ENCODE measurements at regions not wholly inside any gene's neighbourhood (a gene's known extent, or its start where the extent isn't known, plus 50 kb on each side); places are given as distances from the start of the nearest gene placed in this dataset.

DNA sequence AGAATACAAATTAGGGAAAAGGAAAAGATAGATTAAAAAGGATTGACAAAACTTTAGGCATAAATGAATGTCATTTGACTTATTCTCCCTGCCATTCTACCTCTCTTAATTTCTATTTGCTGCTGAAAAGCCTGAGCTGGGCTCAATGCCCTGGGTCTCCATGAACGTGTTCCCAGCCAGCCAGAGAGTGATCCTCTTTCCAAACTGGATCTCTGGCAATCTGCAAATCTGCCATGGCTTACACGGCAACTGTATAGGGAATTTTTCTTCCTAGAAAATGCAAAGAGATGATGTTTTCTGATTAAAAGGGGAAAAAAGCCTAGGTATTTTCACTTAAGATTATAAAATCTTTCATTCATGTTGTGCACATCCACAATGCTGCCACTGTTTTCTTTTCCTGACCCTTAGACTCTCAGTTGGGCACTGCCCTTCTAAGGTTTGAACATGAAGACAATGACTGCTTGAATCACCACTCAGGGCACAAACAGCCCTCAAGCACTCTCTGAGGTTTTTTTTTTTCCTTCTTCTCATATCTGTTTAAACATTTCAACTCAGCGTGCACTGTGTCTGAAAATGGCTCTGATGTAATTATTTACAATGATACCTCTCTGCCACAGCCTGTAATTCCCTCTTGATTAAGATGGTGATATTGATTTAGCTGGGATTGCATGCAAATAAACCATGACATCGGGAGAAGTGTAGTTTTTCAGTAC is 60.3 kb downstream of the DACT1 start:
- DNase-seq, result no peak

DNA sequence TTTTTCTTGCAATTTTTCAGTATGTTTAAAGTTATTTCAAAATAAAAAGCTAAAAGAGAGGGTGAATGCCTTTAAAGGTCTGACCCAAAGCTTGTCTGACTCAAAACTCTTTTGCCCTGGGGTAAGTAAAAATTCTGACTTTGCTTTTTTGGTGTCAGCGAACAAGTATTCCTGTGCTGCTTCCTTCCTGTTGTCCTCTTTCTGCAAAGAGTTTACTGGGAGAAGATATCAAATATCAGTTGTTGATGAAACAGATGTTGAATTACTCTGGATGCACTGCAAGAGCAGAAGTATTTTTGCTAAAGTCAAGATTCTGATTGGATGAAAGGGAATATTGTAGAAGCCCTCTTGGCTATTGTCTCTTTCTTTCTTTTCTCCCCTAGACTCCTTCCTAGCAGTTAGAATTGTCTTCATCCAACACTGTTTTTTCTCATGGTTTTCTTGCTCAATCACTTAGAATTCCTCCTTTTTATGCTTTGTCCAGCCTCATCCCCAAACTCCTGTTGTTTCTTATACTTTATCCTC is 62.0 kb downstream of the DACT1 start:
- DNase-seq, result no peak

DNA sequence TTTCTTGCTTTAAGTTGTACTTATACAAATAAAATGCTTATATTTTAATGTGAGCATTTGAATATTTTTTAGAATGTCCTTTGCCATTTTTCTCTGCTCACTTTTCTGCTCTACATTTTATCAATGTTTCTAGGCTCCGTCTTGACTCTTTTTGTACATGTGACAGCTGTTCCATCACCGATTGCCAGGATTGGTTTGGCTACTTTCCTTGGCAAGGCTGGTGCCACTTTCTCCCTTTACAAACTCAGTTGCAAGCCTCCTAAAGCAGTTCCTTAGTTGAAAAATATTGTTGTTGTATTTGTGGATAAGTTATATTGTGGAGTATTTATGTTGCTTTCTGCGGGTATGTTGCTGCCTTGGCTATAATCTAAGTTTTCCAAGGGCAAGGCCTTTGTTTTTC is 63.4 kb downstream of the DACT1 start:
- no peak for DNase-seq

DNA sequence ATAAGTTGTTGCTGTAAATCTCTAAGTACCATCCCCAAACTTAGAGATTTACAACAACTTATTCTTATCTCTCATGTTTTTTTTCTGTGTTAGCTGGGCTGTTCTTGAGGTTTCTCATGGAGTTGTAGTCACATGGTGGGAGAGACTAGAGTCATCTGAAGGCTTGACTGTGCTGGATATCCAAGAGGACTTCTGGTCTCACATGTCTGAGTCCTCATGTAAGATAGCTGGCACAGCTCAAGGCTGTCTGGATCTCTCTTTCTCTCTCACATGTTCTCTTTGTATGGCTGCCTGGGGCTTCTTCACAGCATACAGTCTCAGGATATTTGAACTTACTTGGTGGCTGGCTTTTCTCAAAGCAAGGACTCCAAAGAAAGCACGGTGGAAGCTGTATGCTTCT is 63.8 kb downstream of the DACT1 start:
- DNase-seq, result no peak

DNA sequence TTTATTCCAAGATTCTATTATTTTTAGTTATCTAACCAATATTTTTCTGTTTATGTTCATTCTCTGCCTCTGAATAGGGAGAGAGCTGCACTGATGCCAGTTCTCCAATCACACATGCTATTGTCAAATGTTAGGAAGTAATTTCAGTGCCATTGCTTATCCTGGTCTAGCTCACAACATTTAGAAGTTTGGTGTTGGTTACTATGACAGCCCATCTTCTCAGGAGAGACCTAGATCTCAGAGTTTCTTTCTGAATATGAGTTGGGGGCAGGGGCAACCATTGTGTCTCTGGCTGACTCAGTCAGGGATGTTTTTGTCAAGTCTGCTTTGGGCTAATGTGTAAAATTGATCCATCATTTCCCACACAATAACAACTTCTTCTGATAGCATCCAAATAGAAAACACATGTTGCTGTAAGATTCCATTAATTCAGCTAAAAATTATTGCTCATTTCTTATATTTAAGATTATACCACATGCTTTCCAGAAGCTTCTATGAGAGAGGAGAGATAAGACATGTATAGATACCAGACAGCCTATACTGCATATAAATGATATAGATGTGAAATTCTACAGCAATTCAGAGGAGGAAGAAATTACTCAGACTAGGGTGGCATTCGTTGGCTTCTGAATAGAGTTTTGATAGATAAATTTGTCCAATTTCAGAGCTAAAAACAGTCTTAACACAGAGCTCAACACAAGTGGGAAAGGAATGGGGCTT is 64.8 kb downstream of the DACT1 start:
- DNase-seq, result no peak

DNA sequence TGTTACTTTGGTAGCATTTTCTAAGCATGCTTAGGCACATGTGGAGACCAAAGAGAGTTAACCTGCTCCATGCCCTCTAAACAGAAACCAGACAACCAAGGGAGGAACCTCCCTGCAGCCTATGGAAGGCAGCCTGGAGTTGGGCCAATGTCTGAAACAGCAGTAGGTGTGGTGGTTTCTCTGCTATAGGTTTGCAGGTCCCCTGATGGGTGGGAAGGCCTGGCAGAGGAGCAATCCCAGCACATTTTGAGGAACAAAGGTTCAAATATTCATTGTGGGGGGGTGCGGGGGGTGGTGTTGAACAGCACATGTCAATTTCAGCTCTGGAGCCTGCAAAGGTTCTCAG is 65.4 kb downstream of the DACT1 start:
- DNase-seq, result no peak

DNA sequence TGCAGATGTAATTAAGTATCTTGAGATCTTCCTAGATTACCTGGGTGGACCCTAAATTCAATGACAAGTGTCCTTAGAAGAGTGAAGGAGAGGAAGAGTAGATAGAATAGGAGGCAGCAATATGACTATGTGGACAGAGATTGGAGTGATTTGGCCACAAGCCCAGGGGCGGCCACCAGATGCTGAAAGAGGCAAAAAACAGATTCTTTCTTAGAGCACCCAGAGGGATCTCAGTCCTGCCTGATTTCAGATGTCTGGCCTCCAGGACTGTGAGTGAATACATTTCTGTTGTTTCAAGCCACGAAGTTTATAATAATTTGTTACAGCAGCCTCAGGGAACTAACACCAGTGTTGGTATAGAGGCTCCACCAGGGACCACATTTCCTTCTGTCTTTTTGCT is 67.3 kb downstream of the DACT1 start:
- no peak for DNase-seq

DNA sequence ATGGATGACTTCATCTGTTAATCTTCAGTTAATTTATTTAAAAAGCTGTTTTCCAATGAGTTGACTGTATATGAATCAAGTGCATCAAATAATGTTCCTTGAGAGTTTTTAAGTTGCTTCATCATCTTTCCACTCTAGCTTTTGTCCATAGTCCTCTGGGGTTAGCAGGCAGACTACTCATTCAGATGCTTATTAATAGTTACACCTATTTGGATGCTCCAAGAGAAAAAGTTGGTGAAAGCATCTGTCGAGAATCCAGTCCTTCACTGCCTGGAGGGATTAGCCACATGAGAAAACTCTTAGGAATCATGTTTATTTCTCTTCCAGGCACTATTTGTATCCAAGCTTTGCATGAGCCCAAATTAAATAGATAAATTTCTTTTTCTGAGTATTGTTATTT is 70.2 kb downstream of the DACT1 start:
- no peak for DNase-seq

DNA sequence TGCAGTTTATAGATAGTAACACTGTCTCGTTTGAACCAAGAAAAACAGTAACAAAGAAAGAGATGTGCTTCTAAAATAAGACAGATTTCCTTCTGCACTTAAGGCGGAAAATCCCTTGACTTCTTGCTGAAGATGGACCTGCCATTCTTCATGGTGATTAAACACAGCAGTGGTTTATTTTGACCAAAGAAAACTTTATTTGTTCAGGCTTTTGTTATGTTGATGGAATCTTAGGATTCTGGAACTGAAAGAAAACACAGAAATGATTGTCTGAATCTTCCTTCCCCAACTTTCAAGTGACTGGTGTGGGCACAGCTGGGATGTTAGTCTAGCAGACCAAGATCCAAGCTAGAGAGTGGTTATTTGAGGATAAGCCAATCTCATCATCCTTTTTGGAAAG is 72.2 kb downstream of the DACT1 start:
- DNase-seq, result no peak

DNA sequence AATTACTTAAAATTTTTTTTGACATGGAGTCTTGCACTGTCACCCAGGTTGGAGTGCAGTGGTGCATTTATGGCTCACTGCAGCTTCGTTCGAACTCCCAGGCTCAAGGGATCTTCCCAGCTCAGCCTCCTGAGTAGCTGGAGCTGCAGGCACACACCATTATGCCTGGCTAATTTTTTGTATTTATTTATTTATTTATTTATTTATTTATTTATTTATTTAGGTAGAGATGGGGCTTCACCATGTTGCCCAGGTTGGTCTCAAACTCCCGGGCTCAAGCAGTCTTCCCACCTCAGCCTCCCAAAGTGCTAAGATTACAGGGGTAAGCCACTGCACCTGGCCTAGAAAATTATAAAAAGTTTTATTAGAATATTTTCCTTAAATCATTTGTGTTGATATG is 73.6 kb downstream of the DACT1 start:
- no peak for DNase-seq

DNA sequence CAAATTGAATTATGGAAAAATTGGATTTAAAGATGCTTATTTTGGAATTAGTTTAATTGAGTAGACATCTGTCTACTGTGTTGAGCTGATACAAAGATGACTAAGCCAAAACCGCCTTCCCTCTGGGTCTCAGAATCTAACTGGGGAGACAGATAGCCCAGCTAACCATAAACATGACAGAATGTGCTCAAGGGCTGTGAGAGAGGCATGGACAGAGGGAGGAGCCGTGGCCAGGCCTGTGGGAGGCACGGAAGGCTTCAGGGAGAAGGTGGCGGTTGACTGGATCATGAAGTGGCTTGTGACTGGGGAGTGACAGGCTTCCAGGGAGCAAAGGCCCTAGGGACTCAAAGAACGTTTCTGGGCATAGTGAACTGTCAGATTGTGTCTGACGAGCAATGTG is 74.6 kb downstream of the DACT1 start:
- DNase-seq, result no peak

DNA sequence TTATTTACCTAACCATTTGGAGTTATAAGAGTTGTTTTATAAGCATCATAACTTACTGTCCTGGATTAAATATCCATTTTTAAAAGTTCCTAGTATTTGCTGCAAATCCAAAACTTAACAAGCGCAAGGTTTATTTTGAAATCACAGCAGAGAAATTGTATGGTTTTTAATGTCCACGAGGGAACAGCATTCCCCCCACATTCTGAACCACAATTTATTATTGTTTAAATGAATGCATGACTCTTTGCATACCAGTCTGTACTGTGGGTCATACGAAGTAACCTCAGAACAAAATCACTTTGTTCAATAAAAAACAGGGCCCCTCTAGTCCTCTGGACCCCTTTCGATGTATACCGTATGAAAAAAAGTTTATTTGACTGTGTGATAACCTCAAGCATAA is 75.9 kb downstream of the DACT1 start:
- DNase-seq, result no peak

DNA sequence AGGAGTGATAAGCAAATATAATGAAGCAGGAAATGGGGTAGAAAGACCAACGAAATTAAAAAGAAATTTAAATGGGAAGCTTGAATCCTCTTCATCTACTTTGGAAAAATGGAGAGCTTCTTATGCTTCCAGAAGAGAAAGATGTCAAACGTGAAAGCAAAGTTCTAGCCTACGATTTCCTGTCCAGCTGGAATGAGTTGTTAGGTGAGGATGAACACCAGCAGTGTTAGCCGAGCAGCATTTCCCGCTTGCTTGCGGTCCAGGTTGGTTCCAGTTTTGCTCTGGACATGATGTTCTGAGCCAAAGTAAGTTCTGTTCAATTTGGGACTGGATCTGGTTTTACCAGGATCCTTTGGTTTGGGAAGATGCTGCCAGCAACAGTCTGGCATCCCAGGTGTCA is 78.9 kb downstream of the DACT1 start:
- DNase-seq, result no peak

DNA sequence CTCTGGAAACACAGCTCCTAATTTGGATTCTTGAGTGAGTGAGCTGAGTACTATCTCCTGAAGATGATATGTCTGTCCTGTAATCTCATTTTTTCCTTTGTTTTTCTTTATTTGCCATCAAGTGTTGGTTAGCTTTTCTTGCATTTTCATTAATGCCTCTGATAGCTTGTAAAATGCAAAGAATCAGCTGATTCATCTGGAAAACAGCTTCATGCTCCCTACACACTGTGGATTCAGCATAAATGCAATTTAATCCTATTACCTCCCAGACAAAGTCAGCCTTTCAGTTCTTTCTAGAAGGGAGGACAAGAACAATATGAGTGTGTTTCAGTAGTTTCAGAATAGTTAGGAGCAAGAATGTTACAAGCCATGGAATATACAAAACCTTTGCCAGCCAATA is 79.4 kb downstream of the DACT1 start:
- DNase-seq, result no peak

DNA sequence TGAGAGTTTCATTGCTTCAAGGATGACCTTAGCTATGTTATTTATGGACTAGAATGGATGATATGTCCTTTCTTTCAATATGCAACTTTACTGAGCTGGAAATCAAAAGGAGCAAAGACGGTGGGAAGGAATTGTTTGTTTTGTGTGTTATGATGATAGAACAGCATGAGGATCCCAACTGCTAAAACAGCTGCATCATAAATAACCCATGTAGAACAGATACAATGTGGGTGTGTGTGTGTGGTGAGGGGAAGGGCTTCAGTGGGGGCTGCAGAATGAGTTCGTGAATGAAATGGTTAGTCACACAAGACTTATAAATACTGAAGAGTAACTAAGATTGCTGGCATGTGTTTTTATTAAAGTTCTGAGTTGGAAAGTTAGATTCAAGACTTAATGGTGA is 80.1 kb downstream of the DACT1 start:
- no peak for DNase-seq

DNA sequence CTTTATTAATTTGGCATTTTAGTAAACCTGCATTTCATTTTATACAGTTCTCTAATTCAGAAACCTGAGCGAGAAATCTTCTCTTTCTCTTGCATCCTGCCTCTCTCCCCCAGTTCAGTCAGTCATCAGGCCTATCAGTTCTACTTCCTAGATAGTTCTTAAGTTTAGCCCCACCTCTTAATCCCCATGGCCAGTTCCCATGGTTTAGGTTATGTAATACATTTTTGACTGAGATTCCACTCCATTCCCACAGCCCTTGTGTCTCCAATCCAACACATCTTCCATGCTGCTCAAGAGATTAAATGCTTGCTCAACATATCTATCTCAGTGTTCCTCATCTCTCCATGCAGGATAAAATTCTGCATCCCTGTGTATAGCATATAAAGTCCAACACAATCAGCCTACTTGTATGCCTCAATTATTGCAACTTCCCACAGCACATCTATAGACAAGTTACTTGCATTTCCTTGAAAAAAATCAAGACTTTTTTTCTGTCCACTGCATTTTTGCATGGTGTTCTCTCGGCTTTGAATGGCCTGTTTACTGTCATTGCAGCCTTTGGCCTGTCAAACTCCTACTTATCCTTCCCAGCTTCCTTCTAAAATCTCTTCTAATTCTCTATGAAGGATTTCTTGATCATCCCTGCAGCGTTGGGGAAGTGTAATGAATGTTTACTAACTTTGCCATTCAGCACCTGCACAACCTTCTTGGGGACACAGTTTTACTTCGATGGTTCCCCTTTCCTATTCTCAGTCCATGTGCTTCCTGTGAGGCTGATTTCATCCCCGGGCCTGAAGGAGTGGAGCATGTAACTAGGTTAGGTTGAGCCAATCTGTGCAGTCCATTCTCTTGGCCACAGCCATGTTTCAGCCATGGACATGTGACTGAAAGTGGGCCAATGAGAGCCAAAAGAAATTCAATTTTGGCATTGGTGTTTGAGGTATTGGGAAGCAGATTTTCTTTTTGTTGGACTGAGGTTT is 80.8 kb downstream of the DACT1 start:
- DNase-seq, result peak in 1 of 2 donors; percentile 6

DNA sequence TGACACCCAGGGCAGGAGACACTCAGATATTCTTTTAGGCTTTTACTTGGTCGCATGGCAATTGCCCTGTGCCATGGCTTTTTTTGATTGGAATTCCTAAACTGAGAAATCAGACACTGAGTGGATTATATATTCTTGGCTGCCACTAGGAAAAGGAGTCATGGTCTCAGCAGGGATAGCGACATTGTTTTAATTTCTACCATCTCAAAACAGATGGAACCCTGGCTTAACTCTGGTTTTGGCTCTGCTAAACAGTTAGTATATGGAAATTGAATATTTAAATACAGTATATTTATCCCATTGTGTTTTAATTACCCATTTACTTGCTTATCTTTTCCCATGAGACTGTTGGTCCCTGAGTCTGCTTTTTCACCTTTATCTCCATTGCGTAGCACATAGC is 84.0 kb downstream of the DACT1 start:
- no peak for DNase-seq

DNA sequence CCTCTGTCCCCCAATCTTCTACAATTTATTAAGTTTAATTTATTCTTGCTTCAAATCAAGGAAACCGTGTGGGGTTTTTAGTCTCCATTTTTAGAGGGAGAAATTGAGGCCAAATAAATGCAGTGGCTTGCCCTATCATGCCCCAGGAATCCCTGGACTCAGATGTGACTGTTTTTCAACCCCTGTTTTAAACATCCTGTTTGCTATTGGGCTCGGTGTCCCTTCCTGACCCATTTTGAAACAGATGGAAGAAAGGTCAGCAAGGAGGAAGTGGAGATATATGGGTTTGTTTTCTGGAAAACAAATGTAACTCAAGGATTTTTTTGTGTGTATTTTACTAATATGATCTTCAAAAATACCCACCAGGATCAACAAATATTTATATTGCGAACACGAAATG is 84.7 kb downstream of the DACT1 start:
- peak in 1 of 2 donors; percentile 23 for DNase-seq

DNA sequence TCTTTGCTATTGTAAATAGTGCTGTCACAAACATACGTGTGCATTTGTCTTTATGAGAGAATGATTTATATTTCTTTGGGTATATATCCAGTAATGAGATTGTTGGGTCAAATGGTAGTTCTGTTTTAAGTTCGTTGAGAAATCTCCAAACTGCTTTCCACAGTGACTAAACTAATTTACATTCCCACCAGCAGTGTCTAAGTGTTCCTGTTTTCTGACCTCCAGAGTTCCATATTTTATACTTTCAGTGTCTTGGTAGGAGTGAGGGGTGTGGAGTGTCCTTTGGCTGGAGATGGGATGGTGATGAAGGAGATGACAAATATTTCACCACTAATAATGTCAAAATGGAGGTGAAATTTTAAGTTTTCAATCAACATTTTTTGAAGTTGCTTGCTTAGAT is 86.4 kb downstream of the DACT1 start:
- DNase-seq, result peak; percentile 41 to 65

DNA sequence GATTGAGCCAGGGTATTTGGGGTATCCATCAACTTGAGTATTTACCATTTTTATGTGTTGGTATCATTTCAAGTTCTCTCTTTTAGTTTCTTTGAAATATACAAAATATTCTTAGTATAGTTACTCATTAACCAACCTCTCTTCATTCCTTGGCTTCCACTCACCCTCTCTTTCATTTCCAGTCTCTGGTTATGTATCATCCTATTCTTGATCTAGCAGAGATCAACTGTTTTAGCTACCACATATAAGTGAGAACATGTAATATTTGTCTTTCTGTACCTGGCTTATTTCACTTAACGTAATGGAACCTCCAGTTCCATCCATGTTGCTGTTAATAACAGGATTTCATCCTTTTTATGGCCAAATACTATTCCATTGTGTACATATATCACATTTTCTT is 86.9 kb downstream of the DACT1 start:
- no peak for DNase-seq

DNA sequence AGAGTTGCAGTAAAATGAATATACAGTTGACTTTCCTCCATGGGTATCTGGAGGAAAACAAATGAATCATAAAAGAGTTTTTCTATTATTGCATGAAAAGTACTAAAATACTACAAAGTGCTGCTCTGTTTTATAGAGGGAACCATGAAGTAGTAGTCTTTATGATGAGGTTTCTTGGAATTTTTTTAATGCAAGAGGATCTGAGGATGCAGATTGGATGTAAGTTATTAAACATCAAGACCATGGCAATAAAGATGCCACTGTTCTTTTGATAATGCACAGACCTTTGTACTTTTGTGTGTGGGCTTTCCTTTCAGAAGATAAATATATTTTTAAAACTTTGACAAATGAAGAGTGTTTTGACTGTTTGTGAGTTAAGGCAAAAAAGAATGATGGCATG is 87.5 kb downstream of the DACT1 start:
- no peak for DNase-seq

DNA sequence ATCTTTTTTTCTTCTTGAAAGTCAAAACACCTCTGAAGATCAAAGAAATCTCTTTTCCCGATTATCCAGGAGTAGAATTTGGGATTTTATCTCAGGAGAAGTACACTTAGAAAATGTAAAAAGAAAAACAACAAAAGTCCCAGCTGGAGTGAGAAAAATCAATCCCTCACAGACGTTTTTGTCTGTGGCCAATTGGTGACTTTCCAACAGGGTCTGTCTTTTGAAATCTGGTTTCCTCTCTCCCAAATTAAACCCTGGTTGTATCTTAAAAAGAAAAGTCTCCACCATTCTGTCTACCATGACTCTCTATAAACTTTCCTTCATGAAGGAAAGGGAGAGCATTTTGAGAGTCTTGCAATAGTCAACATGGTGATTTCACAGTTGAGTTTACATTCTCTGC is 88.1 kb downstream of the DACT1 start:
- DNase-seq, result no peak

DNA sequence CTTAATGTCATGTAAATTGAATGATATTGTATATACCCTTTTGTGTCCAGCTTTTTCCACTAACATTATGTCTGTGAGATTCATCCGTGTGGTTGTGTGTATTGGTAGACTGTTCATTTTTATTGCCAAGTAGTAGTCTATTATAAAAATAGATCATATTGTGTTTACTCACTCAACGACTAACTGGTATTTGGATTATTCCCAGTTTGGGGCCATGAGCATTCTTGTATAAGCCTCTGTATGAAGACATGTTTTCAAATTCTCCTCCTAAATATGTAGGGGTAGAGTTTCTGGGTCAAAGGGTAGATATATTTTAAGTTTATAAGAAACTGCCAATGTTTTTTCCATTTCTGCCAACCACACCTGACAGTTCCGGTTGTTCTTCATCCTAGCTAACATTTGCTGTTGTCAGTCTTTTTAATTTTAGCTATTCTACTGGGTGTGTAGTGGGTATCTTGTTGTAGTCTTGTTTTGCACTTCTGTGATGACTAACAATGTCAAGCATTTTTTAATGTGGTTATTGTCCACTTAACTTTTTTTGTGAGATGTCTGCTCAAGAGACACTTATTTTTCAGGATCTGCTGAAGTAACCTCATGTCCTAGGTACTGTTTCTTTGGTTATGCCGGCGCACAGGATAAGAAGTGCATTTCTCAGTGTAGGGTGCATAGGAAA is 93.2 kb downstream of the DACT1 start:
- no peak for DNase-seq
